Testis (tissue), 2 donors: ENCODE measurements at regions not wholly inside any gene's neighbourhood (a gene's known extent, or its start where the extent isn't known, plus 50 kb on each side); places are given as distances from the start of the nearest gene placed in this dataset.

Source experiments
- DNase-seq: peaks from one replicate; pipeline ENCODE4 v3.0.0-alpha.2; 2019
- H3K27ac ChIP-seq, 2 donors: fragments of 200-600 bp; sonication (generic); one replicate each; pipeline ENCODE4 v1.5.1; 2019
- H3K27me3 ChIP-seq: fragments of 200-600 bp; sonication (generic); one replicate; pipeline ENCODE4 v1.5.1; 2019
- H3K36me3 ChIP-seq: fragments of 200-600 bp; sonication (generic); one replicate; pipeline ENCODE4 v1.5.1; 2017; ENCODE audit warnings: low read depth; ENCODE audit errors: missing control alignments
- H3K4me1 ChIP-seq: fragments of 200-600 bp; sonication (generic); one replicate; pipeline ENCODE4 v1.5.1; 2019
- H3K4me3 ChIP-seq, 2 donors: fragments of 200-600 bp; sonication (generic); one replicate each; pipeline ENCODE4 v1.5.1; 2017 to 2019
- H3K9me3 ChIP-seq: fragments of 200-600 bp; sonication (generic); one replicate; pipeline ENCODE4 v1.5.1; 2017
- POLR2A ChIP-seq: fragments of 450-650 bp; IDR thresholded peaks from one replicate; pipeline ENCODE4 v1.6.1; 2017; ENCODE audit warnings: antibody characterized with exemption, mild to moderate bottlenecking, moderate library complexity
- WGBS, 2 donors: methylation state at CpG; one replicate each; pipeline ENCODE4 v1.1.5; 2018; 5-methylcytosine and 5-hydroxymethylcytosine counted together
- intact Hi-C: fragments of 100-400 bp; cut with DNase I; formaldehyde crosslinking; loops from one replicate; pipeline ENCODE4 v1.15.1; 2023; ENCODE audit warnings: low total_unique reads
- TF ChIP-seq, protein P1 (sequence below), 3 experiments: fragments of 450-650 bp in 2 of 3; fragments of 200-600 bp in 1 of 3; sonication (generic) in 1 of 3; IDR thresholded peaks; one replicate each; pipeline ENCODE4 v1.5.1; 2016 to 2019; ENCODE audit warnings: antibody characterized with exemption in 3 of 3, mild to moderate bottlenecking in 2 of 3, moderate library complexity in 1 of 3

DNA sequence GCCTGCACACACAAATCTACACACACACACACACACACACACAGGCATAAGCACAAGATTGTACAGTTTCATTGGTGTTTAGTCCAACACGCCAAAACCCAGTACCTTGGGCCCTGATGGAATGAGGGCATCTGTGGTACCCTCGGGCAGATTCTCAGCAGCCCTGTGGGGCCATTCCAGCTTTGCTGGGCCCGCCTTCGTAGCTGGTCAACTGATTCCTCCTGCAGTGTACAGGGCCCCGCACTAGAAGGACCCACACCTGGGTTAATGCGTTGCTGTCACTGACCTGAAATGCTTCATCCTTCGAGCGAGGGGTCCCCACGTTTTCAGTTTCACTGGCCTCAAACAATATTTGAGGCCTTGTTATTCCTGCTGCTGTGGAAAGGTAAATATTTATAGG, 731.2 kb downstream of the BRD1 start:
- no peaks in the 10 kb centered on the region for H3K4me1 ChIP-seq
- H3K27me3 ChIP-seq, result no peaks in the 10 kb centered on the region
- no peak overlapping the region for H3K4me3 ChIP-seq
- TF ChIP-seq, protein P1, sequence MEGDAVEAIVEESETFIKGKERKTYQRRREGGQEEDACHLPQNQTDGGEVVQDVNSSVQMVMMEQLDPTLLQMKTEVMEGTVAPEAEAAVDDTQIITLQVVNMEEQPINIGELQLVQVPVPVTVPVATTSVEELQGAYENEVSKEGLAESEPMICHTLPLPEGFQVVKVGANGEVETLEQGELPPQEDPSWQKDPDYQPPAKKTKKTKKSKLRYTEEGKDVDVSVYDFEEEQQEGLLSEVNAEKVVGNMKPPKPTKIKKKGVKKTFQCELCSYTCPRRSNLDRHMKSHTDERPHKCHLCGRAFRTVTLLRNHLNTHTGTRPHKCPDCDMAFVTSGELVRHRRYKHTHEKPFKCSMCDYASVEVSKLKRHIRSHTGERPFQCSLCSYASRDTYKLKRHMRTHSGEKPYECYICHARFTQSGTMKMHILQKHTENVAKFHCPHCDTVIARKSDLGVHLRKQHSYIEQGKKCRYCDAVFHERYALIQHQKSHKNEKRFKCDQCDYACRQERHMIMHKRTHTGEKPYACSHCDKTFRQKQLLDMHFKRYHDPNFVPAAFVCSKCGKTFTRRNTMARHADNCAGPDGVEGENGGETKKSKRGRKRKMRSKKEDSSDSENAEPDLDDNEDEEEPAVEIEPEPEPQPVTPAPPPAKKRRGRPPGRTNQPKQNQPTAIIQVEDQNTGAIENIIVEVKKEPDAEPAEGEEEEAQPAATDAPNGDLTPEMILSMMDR (IDR thresholded peaks at IDR 0.05), result no peak
- no peak for TF ChIP-seq POLR2A
- no peak overlapping the region for H3K27ac ChIP-seq
- intact Hi-C loops, result no loop called here
- DNase-seq, result no peak
- H3K36me3 ChIP-seq, result no peaks in the 10 kb centered on the region
- no peaks in the 10 kb centered on the region for H3K9me3 ChIP-seq
- WGBS, 2 donors, result 85 to 90% methylated on average over 8 to 9 of the region's 9 CpGs

DNA sequence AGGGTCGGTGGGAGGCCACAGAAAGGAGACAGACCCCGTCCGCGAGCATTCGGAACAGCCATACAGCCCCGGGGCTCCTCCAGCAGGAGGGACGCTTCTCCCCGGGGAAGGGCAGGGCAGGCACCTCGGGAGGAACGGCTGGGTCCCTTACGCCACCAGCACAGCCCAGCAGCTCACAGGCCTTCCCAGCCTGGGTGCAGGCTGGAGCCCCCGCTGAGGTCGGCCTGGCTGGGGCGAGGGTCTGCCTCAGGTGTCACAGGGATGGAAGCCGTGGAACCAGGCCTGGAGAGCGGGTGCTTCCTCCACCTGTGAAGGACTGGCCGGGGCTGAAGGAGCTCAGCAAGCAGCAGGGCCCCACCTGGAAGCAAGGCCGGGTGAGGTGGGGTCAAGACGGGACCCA, 732.3 kb downstream of the BRD1 start:
- Histone ChIP-seq H3K27ac (no peak overlapping the region), H3K4me1 (no peaks in the 10 kb centered on the region), H3K4me3 (no peak overlapping the region), H3K27me3 (no peaks in the 10 kb centered on the region), H3K9me3 (no peaks in the 10 kb centered on the region), H3K36me3 (no peaks in the 10 kb centered on the region)
- 84% methylated on average over 19 of the region's 19 CpGs; no CpG with 5 or more reads in 1 of the 2 donors for WGBS, 2 donors
- no peak for TF ChIP-seq POLR2A
- TF ChIP-seq, protein P1 (IDR thresholded peaks at IDR 0.05), result no peak
- no peak for DNase-seq
- intact Hi-C loops, result no loop called here

DNA sequence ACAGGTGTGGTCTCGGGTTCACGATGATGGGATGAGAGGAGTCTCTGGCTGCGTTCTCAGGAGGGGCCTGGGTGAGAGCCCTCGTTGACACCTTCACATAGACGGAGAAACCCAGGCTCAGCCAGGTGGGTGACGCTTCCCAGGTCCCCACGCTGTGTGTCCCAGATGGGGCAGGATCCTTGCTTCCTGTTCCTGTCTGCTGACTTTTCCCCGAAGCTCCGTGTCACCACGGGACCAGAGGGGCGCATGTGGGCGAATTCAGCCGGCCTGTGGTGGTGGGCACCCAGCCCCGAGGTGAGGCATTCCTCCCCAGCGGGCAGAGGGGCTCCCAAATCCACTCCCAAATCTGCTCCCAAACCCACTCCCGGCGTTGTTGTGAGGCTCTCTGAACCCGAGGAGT, 732.8 kb downstream of the BRD1 start:
- no peak for DNase-seq
- WGBS, 2 donors, result 83 to 87% methylated on average over 14 to 18 of the region's 18 CpGs
- no peaks in the 10 kb centered on the region for H3K27me3 ChIP-seq
- no peak overlapping the region for H3K4me3 ChIP-seq
- TF ChIP-seq, protein P1 (IDR thresholded peaks at IDR 0.05), result no peak
- no peak for TF ChIP-seq POLR2A
- H3K36me3 ChIP-seq, result no peaks in the 10 kb centered on the region
- H3K4me1 ChIP-seq, result no peaks in the 10 kb centered on the region
- H3K27ac ChIP-seq, result no peak overlapping the region
- intact Hi-C loops, result no loop called here
- no peaks in the 10 kb centered on the region for H3K9me3 ChIP-seq

DNA sequence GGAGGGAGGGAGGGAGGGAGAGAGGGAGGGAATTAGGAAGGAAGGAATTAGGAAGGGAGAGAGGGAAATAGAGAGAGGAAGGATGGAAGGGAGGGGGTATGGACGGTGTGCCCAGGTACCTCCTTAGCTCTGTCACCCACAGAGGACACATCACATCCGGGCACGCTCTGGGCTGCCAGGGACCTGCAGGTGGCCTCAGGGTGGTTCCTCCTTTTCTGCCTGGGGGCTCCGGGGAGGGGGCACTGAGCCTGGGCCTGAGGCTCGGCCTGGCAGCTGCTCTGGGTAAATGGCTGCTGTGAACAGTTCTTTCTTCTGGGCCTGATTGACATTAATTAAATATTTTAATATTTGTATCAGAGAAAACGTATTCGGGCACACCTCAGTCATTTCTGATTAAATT, 733.5 kb downstream of the BRD1 start:
- no peaks in the 10 kb centered on the region for H3K36me3 ChIP-seq
- TF ChIP-seq POLR2A, result no peak
- TF ChIP-seq, protein P1 (IDR thresholded peaks at IDR 0.05), result no peak
- no peaks in the 10 kb centered on the region for H3K4me1 ChIP-seq
- intact Hi-C loops, result no loop called here
- no peak overlapping the region for H3K4me3 ChIP-seq
- no peak for DNase-seq
- 85 to 90% methylated on average over 7 of the region's 7 CpGs for WGBS, 2 donors
- H3K27ac ChIP-seq, result no peak overlapping the region
- H3K27me3 ChIP-seq, result no peaks in the 10 kb centered on the region
- no peaks in the 10 kb centered on the region for H3K9me3 ChIP-seq

DNA sequence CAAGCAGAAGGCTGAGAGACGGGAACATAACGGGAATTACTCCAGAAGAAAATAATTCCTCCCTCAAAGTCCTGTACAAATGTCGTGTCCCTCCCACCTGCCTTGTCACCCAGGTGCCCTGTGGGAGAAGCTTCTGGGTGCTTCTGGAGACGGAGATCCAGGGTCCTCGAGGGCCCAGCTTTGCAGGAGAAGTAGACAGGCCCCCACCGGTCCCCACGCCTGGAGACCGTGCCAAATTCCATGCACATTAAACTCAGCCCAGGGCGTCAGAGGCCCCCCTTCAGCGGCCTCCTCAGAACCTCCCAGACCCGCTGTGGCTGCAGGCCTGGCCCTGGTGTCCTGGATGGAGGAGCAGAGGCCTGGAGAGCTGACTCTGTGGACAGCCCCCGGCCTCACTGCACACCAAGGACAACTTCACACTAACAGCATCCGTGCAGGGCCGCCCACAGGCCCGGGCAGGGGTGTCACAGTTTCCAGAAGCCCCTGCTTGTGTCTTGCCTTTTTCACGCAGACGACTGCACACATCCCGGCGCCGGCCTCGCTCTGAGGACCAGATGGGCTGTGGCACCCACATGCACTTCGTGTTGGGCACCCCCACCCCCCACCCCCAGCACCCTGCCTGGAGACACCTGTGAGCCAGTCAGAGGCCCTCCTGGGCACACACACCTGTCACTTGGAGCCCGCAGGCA, 734.3 kb downstream of the BRD1 start:
- 63 to 74% methylated on average over 13 to 23 of the region's 23 CpGs for WGBS, 2 donors
- intact Hi-C loops, result no loop called here
- no peak overlapping the region for H3K27ac ChIP-seq
- H3K4me3 ChIP-seq, result no peak overlapping the region
- DNase-seq, result no peak
- H3K4me1 ChIP-seq, result no peaks in the 10 kb centered on the region
- TF ChIP-seq POLR2A, result no peak
- TF ChIP-seq, protein P1 (IDR thresholded peaks at IDR 0.05), result no peak
- H3K36me3 ChIP-seq, result no peaks in the 10 kb centered on the region
- H3K9me3 ChIP-seq, result no peaks in the 10 kb centered on the region
- no peaks in the 10 kb centered on the region for H3K27me3 ChIP-seq
